ENCODE measurements at regions not wholly inside any gene's neighbourhood (a gene's known extent, or its start where the extent isn't known, plus 50 kb on each side); places are given as distances from the start of the nearest gene placed in this dataset.

DNA sequence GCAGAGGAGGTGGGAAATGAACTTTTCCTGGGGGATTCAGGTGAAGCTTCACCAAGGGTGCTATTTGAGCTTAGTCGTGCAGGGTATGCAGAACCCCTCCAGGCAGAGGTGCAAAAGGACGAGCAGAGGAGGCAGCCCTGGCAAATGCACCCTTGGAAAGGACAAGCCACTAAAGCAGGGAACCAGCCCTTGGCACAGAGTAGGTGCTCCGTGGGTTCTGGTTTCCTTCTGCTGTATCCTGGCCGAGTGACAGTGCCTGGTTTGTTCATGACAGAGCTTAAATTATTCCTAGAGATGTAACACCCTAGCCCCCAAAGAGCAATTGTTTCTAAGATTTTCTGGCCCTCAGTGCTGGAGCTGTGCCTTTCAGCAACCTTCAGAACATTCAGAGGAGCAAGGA lies 73.4 kb upstream of the SYT6 start:
- WGBS: 79% methylated on average over 4 of the region's 4 CpGs
- no peak overlapping the region for H3K4me3 ChIP-seq
- no peaks in the 10 kb centered on the region for H3K27me3 ChIP-seq (replicated peaks; ENCODE audit: insufficient read depth)
- H3K36me3 ChIP-seq: no peaks in the 10 kb centered on the region
- H3K4me1 ChIP-seq (replicated peaks): no peaks in the 10 kb centered on the region
- H3K9me3 ChIP-seq: no peaks in the 10 kb centered on the region
- no peak for DNase-seq (ENCODE audit: low spot score)
- no peak overlapping the region for H3K27ac ChIP-seq
- intact Hi-C loops (cut with DNase I): no loop called here
- TF ChIP-seq POLR2AphosphoS5 (IDR thresholded peaks at IDR 0.05) (no peak), POLR2A (IDR thresholded peaks at IDR 0.05) (no peak)
- TF ChIP-seq, protein P1, sequence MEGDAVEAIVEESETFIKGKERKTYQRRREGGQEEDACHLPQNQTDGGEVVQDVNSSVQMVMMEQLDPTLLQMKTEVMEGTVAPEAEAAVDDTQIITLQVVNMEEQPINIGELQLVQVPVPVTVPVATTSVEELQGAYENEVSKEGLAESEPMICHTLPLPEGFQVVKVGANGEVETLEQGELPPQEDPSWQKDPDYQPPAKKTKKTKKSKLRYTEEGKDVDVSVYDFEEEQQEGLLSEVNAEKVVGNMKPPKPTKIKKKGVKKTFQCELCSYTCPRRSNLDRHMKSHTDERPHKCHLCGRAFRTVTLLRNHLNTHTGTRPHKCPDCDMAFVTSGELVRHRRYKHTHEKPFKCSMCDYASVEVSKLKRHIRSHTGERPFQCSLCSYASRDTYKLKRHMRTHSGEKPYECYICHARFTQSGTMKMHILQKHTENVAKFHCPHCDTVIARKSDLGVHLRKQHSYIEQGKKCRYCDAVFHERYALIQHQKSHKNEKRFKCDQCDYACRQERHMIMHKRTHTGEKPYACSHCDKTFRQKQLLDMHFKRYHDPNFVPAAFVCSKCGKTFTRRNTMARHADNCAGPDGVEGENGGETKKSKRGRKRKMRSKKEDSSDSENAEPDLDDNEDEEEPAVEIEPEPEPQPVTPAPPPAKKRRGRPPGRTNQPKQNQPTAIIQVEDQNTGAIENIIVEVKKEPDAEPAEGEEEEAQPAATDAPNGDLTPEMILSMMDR (IDR thresholded peaks at IDR 0.05): no peak

DNA sequence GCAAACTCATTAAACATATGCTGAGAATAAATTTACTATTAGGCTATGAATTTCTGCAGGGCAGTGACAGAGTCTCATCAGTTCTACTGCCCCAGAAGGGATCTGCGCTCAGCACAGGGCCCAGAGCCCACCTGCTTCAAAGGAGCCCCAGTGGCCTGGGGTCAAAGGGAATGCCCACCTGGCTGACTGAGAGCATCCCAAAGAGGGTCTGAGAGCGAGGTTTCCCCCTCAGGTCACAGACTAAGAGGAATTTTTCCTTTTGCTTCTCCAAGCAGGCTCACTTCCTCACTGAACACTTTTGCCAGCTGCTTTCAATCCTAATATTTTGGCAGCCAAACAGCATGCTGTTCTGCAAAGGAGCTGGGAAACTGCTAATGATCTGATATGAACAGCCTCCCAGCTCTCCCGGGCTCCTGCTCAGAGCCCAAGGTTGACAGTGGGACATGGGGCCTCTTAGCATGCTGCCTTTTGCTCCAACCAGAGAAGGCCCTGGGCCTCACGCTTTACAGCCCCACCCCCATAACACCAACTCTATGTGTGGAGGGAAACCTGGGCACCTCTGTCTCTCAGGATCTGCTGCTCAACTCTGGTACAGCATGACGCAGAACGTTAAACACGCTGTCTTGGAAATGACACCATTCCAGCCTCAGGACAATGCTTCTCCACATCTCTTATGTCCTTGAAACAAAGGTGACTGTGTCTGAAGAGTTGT lies 70.7 kb upstream of the SYT6 start:
- no peak for DNase-seq (ENCODE audit: low spot score)
- intact Hi-C loops (cut with DNase I): no loop called here
- Histone ChIP-seq H3K27me3 (replicated peaks; ENCODE audit: insufficient read depth) (no peaks in the 10 kb centered on the region), H3K4me1 (replicated peaks) (no peaks in the 10 kb centered on the region), H3K9me3 (no peaks in the 10 kb centered on the region), H3K27ac (no peak overlapping the region), H3K4me3 (no peak overlapping the region), H3K36me3 (no peaks in the 10 kb centered on the region)
- 50% methylated on average over 7 of the region's 7 CpGs for WGBS
- TF ChIP-seq, protein P1 (IDR thresholded peaks at IDR 0.05): no peak

DNA sequence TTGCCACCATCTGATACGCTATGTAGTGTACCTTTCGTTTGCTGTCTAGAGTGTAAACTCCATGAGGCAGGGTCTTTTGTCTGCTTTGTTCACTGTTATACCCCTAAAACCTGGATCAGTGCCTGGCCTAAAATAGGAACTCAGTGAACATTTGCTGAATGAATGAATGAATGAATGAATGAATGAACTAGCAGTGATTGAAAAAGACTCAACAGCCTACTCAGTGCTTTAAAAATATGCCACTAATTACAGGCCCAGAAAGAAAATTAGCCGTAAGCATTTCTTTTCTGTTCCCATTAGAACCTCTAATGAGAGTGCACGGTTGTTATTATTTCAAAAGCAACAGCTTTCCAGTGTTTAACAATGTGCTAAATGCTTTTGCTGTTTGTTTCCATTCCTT lies 69.3 kb upstream of the SYT6 start:
- no peaks in the 10 kb centered on the region for H3K36me3 ChIP-seq
- H3K9me3 ChIP-seq: no peaks in the 10 kb centered on the region
- no peaks in the 10 kb centered on the region for H3K4me1 ChIP-seq (replicated peaks)
- 95% methylated on average over 4 of the region's 4 CpGs for WGBS
- H3K4me3 ChIP-seq: no peak overlapping the region
- DNase-seq (ENCODE audit: low spot score): no peak
- H3K27ac ChIP-seq: no peak overlapping the region
- H3K27me3 ChIP-seq (replicated peaks; ENCODE audit: insufficient read depth): no peaks in the 10 kb centered on the region
- TF ChIP-seq, protein P1 (IDR thresholded peaks at IDR 0.05): no peak
- no peak for TF ChIP-seq POLR2A (IDR thresholded peaks at IDR 0.05)
- no peak for TF ChIP-seq POLR2AphosphoS5 (IDR thresholded peaks at IDR 0.05)
- intact Hi-C loops (cut with DNase I): no loop called here

DNA sequence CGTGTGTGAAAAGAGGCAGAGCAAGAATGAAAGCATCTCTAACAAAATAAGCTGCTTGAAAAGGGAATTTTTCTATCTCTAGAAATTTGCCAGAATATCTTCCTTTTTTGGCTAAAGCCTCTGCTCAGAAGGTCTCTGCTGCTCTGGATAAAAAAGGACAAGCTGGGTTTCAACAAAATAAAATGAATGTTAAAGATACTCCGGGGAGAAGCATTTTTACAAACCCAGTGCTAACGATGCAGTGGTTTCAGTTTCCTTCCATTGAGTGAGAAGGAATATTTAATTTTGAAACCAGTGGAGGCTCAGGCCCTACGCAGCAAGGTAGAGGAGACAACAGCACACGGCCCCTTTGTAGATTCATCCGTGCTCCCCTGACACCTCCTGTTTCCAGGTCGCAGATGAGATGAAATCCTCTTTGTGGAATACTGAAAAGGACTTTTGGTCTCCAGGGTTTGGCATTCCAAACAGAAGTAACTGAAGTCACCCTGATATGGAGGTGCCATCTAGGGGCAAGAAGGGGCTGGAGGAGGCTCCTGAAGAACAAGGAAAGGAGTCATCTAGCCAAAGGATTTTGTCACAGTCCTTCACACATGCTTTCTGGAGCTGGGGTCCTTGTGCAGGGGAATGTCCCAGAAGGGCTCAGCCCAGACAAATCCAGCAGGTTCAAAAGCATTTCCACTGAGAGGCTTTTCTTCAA lies 65.7 kb upstream of the SYT6 start:
- no peak for DNase-seq (ENCODE audit: low spot score)
- intact Hi-C loops (cut with DNase I): loop anchor here (2.0 kb wide), 1 partner anchor 241 kb away; the partner anchor contains the start of gene OLFML3
- no peak for TF ChIP-seq POLR2AphosphoS5 (IDR thresholded peaks at IDR 0.05)
- TF ChIP-seq, protein P1 (IDR thresholded peaks at IDR 0.05): no peak
- TF ChIP-seq POLR2A (IDR thresholded peaks at IDR 0.05): no peak
- H3K4me3 ChIP-seq: no peak overlapping the region
- no peaks in the 10 kb centered on the region for H3K9me3 ChIP-seq
- H3K4me1 ChIP-seq (replicated peaks): no peaks in the 10 kb centered on the region
- no peaks in the 10 kb centered on the region for H3K27me3 ChIP-seq (replicated peaks; ENCODE audit: insufficient read depth)
- H3K36me3 ChIP-seq: no peaks in the 10 kb centered on the region
- no peak overlapping the region for H3K27ac ChIP-seq
- WGBS: 32% methylated on average over 7 of the region's 7 CpGs

All from prostate gland (tissue), 2 donors.